ENCODE measurements at regions not wholly inside any gene's neighbourhood (a gene's known extent, or its start where the extent isn't known, plus 50 kb on each side); places are given as distances from the start of the nearest gene placed in this dataset.

GRCh38 chr16:82395212-82395611, 225.2 kb upstream of the MPHOSPH6 start:
- no peak overlapping the region for H3K4me3 ChIP-seq (ENCODE audit: control insufficient read depth, low read depth, low read length)
- DNase-seq (ENCODE audit: low read depth) = no peak
- TF ChIP-seq CTCF (IDR thresholded peaks at IDR 0.05; ENCODE audit: control insufficient read depth, insufficient read depth, low read depth, low read length, missing control alignments) = no peak

- no peak overlapping the region for H3K4me3 ChIP-seq (ENCODE audit: control insufficient read depth, low read depth, low read length)
- DNase-seq (ENCODE audit: low read depth) = no peak
- TF ChIP-seq CTCF (IDR thresholded peaks at IDR 0.05; ENCODE audit: control insufficient read depth, insufficient read depth, low read depth, low read length, missing control alignments) = no peak
Measured at GRCh38 chr16:82391690-82392089, 221.7 kb upstream of the MPHOSPH6 start.

- DNase-seq (ENCODE audit: low read depth) = no peak
- H3K4me3 ChIP-seq (ENCODE audit: control insufficient read depth, low read depth, low read length) = no peak overlapping the region
- no peak for TF ChIP-seq CTCF (IDR thresholded peaks at IDR 0.05; ENCODE audit: control insufficient read depth, insufficient read depth, low read depth, low read length, missing control alignments)
Measured at GRCh38 chr16:82389956-82390650, 220.1 kb upstream of the MPHOSPH6 start.

- no peak overlapping the region for H3K4me3 ChIP-seq (ENCODE audit: control insufficient read depth, low read depth, low read length)
- DNase-seq (ENCODE audit: low read depth) = no peak
- no peak for TF ChIP-seq CTCF (IDR thresholded peaks at IDR 0.05; ENCODE audit: control insufficient read depth, insufficient read depth, low read depth, low read length, missing control alignments)
Measured at GRCh38 chr16:82386761-82387160, 216.7 kb upstream of the MPHOSPH6 start.

GRCh38 chr16:82384949-82385348, 214.9 kb upstream of the MPHOSPH6 start:
- TF ChIP-seq CTCF (IDR thresholded peaks at IDR 0.05; ENCODE audit: control insufficient read depth, insufficient read depth, low read depth, low read length, missing control alignments) = no peak
- no peak overlapping the region for H3K4me3 ChIP-seq (ENCODE audit: control insufficient read depth, low read depth, low read length)
- no peak for DNase-seq (ENCODE audit: low read depth)

GRCh38 chr16:82384017-82384416, 214.0 kb upstream of the MPHOSPH6 start:
- DNase-seq (ENCODE audit: low read depth) = no peak
- H3K4me3 ChIP-seq (ENCODE audit: control insufficient read depth, low read depth, low read length) = no peak overlapping the region
- no peak for TF ChIP-seq CTCF (IDR thresholded peaks at IDR 0.05; ENCODE audit: control insufficient read depth, insufficient read depth, low read depth, low read length, missing control alignments)

Data from AG09309 (cell line).